ENCODE measurements at regions not wholly inside any gene's neighbourhood (a gene's known extent, or its start where the extent isn't known, plus 50 kb on each side); places are given as distances from the start of the nearest gene placed in this dataset.
"Not testable (repeated sequence)": the region's sequence is repeated elsewhere in the genome, so short reads cannot be mapped to it uniquely, and the experiment has no call there.

GRCh38 chr1:147062956-147063355 is 109.3 kb downstream of the PRKAB2 start:
- no peak for DNase-seq

GRCh38 chr1:147061880-147062279 is 110.4 kb downstream of the PRKAB2 start:
- not testable (repeated sequence) for DNase-seq

GRCh38 chr1:147053269-147053668 is 115.1 kb downstream of the NBPF12 start:
- DNase-seq = no peak

- no peak for DNase-seq
These were observed 114.6 kb downstream of the NBPF12 start for GRCh38 chr1:147052677-147053076.

GRCh38 chr1:147052143-147052542 is 114.0 kb downstream of the NBPF12 start:
- DNase-seq = no peak

- no peak for DNase-seq
These were observed 113.0 kb downstream of the NBPF12 start for GRCh38 chr1:147051136-147051535.

- DNase-seq = no peak
These were observed 112.5 kb downstream of the NBPF12 start for GRCh38 chr1:147050654-147051053.

- DNase-seq = not testable (repeated sequence)
These were observed 108.8 kb downstream of the NBPF12 start for GRCh38 chr1:147046863-147047394.

GRCh38 chr1:147046189-147046862 is 108.2 kb downstream of the NBPF12 start:
- DNase-seq = peak in 2 of 4 experiments; percentile 1 to 4
